Stimulated activated CD4-positive, alpha-beta T cell treated with anti-CD3 and anti-CD28 coated beads, Interleukin-15, amount 100 ng/mL, for 1 hour (primary cell): ENCODE measurements at regions not wholly inside any gene's neighbourhood (a gene's known extent, or its start where the extent isn't known, plus 50 kb on each side); places are given as distances from the start of the nearest gene placed in this dataset.

Experiments used
- DNase-seq, 2 donors: peaks; one replicate each; pipeline ENCODE4 v3.0.0-alpha.2; 2020; ENCODE audit warnings: low read depth in 1 of 2, low spot score in 1 of 2

GRCh38 chr2:173629076-173629475 is 274.4 kb downstream of the CDCA7 start:
- no peak for DNase-seq

- no peak for DNase-seq
Observed at GRCh38 chr2:173630425-173631126, 275.9 kb downstream of the CDCA7 start.

- DNase-seq = no peak
Observed at GRCh38 chr2:173631127-173631460, 276.4 kb downstream of the CDCA7 start.

GRCh38 chr2:173644146-173644545 is 289.5 kb downstream of the CDCA7 start:
- no peak for DNase-seq

- DNase-seq = no peak
Observed at GRCh38 chr2:173647681-173648311, 293.1 kb downstream of the CDCA7 start.

GRCh38 chr2:173648816-173649215 is 294.1 kb downstream of the CDCA7 start:
- DNase-seq = no peak

GRCh38 chr2:173649527-173650219 is 295.0 kb downstream of the CDCA7 start:
- DNase-seq = no peak

- DNase-seq = no peak
Observed at GRCh38 chr2:173651891-173652290, 297.2 kb downstream of the CDCA7 start.

GRCh38 chr2:173652311-173652710 is 297.6 kb downstream of the CDCA7 start:
- DNase-seq = no peak

GRCh38 chr2:173652767-173653431 is 298.2 kb downstream of the CDCA7 start:
- no peak for DNase-seq

- no peak for DNase-seq
Observed at GRCh38 chr2:173653432-173653805, 298.7 kb downstream of the CDCA7 start.

GRCh38 chr2:173654161-173654895 is 299.7 kb downstream of the CDCA7 start:
- DNase-seq = no peak

- DNase-seq = no peak
Observed at GRCh38 chr2:173654896-173655265, 300.2 kb downstream of the CDCA7 start.

- DNase-seq = no peak
Observed at GRCh38 chr2:173656086-173656485, 301.4 kb downstream of the CDCA7 start.

- DNase-seq = no peak
Observed at GRCh38 chr2:173657996-173658717, 303.5 kb downstream of the CDCA7 start.

- DNase-seq = no peak
Observed at GRCh38 chr2:173658946-173659371, 304.3 kb downstream of the CDCA7 start.

GRCh38 chr2:173659509-173659908 is 304.8 kb downstream of the CDCA7 start:
- no peak for DNase-seq

- DNase-seq = no peak
Observed at GRCh38 chr2:173661586-173661985, 303.6 kb downstream of the SP3 start.

- no peak for DNase-seq
Observed at GRCh38 chr2:173663353-173663752, 301.8 kb downstream of the SP3 start.

GRCh38 chr2:173663835-173664512 is 301.2 kb downstream of the SP3 start:
- no peak for DNase-seq
